RWPE1 (cell line): ENCODE measurements at regions not wholly inside any gene's neighbourhood (a gene's known extent, or its start where the extent isn't known, plus 50 kb on each side); places are given as distances from the start of the nearest gene placed in this dataset.

Experiments
- CTCF ChIA-PET: fragments of 350-600 bp; sonication (Branson Sonifier 250); formaldehyde crosslinking; extraction: SDS; loops from one replicate; lab custom pipeline; 2021; lab: Yijun Ruan, JAX
- POLR2A ChIA-PET: fragments of 400-600 bp; formaldehyde crosslinking; extraction: SDS; loops from one replicate; lab custom pipeline; 2020; ENCODE audit warnings: antibody characterized with exemption; ENCODE audit not compliant: low non-redundant PET; lab: Yijun Ruan, JAX
- DNase-seq: peaks from one replicate; pipeline ENCODE4 v3.0.0; 2012; ENCODE audit warnings: low spot score
- H3K27ac ChIP-seq: fragments of 450-650 bp; 2 replicates; pipeline ENCODE4 v1.5.1; 2017
- CTCF ChIP-seq: fragments of 450-650 bp; conservative IDR thresholded peaks from 2 replicates; pipeline ENCODE4 v1.5.1; 2017; ENCODE audit warnings: low read depth, mild to moderate bottlenecking

DNA sequence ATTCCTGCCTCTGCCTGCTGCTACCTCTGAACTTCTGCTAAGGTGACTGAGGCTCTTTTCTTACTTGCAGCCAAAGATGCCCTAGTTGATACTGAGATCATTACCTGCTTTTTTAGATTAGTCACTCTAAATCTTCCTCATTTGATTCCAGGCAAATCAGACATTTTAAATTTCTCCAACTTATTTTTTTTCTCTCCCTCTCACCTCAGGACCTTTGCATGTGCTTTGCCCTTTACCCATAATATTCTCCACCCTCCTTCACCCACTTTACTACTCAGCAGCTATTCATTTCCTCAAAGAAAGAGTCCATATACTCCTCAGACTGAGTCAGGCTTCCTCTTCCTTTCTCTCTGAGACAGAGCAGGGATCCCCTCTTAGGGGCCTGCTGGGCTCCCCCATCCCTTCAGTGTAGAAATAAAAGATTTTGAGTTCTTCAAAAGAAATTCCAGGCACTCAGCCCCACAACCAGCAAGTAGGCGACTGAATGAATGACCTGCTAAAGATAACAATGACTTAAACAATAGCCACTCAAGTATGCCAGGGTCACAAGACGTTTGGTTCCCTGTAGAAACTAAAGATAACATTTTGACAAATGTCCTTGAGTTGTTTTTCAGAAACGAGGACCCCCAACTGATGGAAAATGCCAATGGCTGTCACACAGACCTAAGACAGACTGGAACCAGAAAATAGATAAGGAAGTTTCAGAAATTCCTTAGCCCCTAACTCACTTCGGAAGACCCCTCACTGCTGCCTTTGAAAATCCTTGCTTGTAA lies 104.2 kb downstream of the MTNR1B start:
- H3K27ac ChIP-seq = no peak overlapping the region
- DNase-seq = no peak
- TF ChIP-seq CTCF = no peak
- POLR2A ChIA-PET = no interaction called here
- CTCF ChIA-PET = no interaction called here

DNA sequence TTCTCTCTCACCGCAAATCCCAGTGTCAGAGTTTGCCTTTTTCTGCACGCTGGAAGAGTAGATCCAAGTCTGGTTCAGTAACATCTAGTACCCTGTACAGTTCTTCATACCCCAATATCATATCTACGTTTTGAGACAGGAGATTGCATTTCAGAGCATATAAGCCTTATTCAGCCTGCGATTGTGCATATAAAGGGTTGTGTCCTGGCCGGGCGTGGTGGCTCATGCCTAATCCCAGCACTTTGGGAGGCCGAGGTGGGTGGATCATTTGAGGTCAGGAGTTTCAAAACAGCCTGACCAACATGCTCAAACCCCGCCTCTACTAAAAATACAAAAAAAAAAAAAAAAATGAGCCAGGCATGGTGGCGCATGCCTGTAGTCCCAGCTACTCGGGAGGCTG lies 104.9 kb downstream of the MTNR1B start:
- CTCF ChIA-PET = no interaction called here
- no peak overlapping the region for H3K27ac ChIP-seq
- POLR2A ChIA-PET = no interaction called here
- no peak for DNase-seq
- TF ChIP-seq CTCF = no peak

GRCh38 chr11:93075782-93076181 lies 106.3 kb downstream of the MTNR1B start:
- CTCF ChIA-PET = interaction anchor here (0.6 to 1.0 kb wide), 2 partner anchors 15 to 159 kb away, joined by 3 to 4 read pairs; no protein-coding TSS in a partner anchor
- POLR2A ChIA-PET = no interaction called here
- DNase-seq = no peak

DNA sequence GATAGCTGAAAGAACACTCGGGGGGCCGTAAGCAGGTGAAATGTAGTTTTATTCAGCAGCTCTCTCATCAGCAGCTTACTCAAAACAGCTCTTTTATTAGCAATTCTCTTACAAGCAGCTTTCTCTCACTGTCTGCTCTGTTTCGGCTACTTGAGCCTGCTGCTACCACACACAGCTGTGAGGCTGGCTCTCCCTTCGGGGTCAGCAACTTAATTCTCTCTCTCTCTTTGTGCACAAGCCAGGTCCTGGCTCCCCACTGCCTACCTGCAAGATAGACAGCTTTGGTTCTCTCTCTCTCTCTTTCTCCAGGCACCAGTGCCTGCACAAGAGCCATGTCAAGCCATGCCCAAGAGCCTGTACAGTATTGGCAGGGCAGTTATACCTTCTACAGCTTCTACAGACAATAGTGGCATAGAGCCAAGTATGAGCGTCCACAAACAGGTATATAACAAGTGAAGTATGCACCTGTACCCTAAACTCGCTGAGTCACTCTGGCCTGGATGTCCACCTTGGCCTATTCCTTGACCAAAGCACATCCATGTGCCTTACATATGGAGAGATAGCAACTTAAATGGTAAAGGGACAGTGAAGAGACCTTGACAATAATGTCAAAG lies 110.8 kb downstream of the MTNR1B start:
- POLR2A ChIA-PET = no interaction called here
- no peak for DNase-seq
- no peak overlapping the region for H3K27ac ChIP-seq
- TF ChIP-seq CTCF = no peak
- CTCF ChIA-PET = no interaction called here

More at GRCh38 chr11:93075782-93076181, 106.3 kb downstream of the MTNR1B start:
- no peak overlapping the region for H3K27ac ChIP-seq
- no peak for TF ChIP-seq CTCF

GRCh38 chr11:93081694-93082093 lies 112.2 kb downstream of the MTNR1B start:
- no peak overlapping the region for H3K27ac ChIP-seq
- DNase-seq = no peak
- TF ChIP-seq CTCF = no peak
- ChIA-PET POLR2A (no interaction called here), CTCF (no interaction called here)

- POLR2A ChIA-PET = no interaction called here
- no peak overlapping the region for H3K27ac ChIP-seq
- no peak for TF ChIP-seq CTCF
- CTCF ChIA-PET = no interaction called here
- DNase-seq = no peak
Measured at GRCh38 chr11:93082900-93083299, 113.4 kb downstream of the MTNR1B start.
